ENCODE measurements at regions not wholly inside any gene's neighbourhood (a gene's known extent, or its start where the extent isn't known, plus 50 kb on each side); places are given as distances from the start of the nearest gene placed in this dataset.
A peak's percentile ranks its signal among the peaks of the same experiment; 100 is the strongest.

DNA sequence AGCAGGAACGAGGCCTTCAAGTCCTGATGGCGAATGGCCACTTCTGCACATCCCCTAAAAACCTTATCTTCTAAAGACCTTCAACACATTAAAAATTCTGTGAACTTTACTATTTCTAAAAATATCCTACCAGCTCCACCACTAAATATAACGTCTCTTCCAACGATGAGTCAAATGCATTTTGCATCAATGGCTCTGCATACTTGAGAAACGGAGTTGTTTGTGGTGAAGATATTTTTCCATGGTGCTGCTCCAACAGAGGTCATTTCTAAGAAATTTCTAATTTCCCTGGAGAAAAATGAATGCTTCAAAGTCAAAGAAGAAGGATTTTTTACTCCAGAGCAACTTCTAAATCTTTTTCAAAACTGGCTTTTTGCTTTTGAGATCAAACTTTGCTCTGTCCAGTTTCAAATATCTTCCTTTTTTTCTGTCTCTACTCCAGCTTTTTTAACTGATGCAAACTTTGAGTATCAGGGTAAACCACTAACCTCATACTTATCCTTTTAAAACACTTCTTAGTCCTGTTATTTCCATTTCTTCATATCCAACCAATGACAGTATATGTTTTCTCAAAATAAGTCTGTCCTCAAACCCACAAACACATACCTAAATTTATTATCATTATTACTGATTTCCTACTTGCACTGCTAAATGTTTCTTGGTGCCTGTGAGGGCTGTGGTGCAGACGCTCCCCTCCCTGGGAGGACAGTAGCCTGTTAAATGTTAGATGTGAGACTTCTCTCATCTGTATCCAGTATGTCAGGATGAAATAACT lies 258.1 kb downstream of the KLF6 start:
- no peak for DNase-seq (ENCODE audit: extremely low read depth, low read depth)

DNA sequence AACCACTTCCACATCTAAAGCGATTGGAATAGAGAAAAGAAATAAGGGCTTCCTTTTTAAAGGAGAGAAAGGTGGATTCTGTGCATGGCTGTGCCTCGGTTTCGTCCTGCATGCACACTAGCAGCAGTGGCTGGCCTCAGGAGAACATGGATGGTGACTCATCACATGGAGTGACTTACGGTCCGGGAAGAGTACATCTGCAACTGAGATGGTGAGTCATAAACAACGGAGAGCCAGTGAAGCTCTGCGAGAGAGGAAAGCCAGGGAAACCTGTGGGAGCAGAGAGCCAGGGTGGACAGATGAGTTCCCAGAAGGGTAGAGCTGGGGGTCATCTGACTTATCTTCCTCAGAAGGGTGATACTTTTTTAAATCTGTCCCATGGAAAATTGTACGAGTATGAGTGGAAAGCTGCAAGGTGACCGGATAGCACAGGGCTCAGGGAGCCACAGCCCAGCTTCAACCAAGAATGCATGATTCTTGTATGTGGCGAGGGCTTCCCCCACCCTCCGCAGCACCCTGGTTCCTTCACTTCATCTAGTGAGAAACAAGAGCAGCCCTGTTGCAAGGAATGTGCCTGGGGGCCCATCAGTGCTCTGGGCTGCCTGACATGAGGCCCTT lies 259.1 kb downstream of the KLF6 start:
- TF ChIP-seq, protein P1, sequence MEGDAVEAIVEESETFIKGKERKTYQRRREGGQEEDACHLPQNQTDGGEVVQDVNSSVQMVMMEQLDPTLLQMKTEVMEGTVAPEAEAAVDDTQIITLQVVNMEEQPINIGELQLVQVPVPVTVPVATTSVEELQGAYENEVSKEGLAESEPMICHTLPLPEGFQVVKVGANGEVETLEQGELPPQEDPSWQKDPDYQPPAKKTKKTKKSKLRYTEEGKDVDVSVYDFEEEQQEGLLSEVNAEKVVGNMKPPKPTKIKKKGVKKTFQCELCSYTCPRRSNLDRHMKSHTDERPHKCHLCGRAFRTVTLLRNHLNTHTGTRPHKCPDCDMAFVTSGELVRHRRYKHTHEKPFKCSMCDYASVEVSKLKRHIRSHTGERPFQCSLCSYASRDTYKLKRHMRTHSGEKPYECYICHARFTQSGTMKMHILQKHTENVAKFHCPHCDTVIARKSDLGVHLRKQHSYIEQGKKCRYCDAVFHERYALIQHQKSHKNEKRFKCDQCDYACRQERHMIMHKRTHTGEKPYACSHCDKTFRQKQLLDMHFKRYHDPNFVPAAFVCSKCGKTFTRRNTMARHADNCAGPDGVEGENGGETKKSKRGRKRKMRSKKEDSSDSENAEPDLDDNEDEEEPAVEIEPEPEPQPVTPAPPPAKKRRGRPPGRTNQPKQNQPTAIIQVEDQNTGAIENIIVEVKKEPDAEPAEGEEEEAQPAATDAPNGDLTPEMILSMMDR (IDR thresholded peaks at IDR 0.05; ENCODE audit: low read depth, low read length, missing control alignments) = no peak
- peak; percentile 95 for DNase-seq (ENCODE audit: extremely low read depth, low read depth)

More for the DNA sequence above, 258.1 kb downstream of the KLF6 start:
- TF ChIP-seq, protein P1 (IDR thresholded peaks at IDR 0.05; ENCODE audit: low read depth, low read length, missing control alignments) = no peak
- no peak overlapping the region for H3K4me3 ChIP-seq (replicated peaks; ENCODE audit: low read depth, low read length)

DNA sequence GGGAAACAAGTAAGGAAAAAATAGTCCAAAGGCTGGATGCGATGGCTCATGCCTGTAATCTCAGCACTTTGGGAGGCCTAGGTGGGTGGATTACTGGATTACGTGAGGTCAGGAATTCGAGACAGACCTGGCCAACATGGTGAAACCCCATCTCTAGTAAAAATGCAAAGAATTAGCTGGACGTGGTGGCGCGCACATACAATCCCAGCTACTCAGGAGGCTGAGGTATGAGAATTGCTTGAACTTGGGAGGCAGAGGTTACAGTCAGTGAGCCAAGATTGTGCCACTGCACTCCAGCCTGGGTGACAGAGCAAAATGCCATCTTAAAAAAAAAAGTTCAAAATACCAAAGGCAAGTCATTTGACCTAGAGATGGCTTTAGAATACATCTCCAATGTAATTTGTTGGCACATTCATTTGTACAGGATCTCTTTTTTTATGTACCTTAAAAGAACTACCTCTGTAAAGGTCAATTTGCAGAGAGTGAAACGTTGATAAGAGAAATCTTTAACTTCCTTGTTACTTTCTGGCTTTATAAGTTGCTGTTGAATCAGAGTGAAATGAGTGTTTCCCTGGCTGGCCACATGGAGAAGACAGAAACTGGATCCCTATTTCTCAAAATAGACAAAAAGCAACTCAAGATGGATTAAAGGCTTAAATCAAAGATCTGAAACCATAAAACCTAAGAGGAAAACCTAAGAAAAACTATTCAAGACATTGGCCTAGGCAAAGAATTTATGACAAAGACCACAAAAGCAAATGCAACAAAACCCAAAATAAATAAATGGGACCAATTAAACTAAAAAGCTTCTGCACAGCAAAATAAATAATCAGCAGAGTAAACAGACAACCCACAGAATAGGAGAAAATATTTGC lies 260.7 kb downstream of the KLF6 start:
- no peak overlapping the region for H3K4me3 ChIP-seq (replicated peaks; ENCODE audit: low read depth, low read length)
- no peak for DNase-seq (ENCODE audit: extremely low read depth, low read depth)
- TF ChIP-seq, protein P1 (IDR thresholded peaks at IDR 0.05; ENCODE audit: low read depth, low read length, missing control alignments) = no peak

More for the DNA sequence above, 259.1 kb downstream of the KLF6 start:
- H3K4me3 ChIP-seq (replicated peaks; ENCODE audit: low read depth, low read length) = no peak overlapping the region

DNA sequence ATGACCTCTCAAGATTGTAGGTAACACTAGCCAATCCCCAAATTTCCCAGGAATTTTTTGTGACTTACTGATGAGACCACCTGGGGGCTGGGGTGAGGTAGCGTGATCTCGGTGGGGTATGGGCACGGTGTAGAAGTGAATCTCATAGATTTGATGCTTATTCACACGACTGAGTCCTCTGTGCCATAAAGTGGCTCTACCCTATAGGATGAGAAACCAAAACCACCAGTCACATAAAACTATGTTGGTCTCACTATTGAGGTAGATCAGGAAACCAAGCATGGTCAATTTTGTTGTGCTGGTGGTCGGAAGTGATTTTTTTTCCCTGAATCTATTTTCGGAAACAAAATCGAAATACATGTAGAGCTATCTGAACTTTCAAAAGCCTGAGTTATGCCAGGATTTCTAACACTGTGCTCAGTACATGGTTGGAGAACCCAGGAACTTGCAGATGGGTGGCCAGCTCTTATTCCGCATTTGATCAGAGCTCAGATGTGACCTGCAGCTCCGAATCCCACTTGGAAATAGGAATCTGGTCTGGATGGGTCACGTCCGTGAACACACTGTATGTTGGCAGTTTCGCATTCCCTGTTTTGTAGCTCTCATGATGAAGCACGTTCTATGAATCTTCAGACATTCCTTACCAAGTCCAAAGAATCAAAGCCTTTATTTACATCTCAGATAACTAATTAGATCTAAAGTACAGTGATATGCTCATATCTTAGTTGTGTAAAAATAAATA lies 261.5 kb downstream of the KLF6 start:
- H3K4me3 ChIP-seq (replicated peaks; ENCODE audit: low read depth, low read length) = no peak overlapping the region
- TF ChIP-seq, protein P1 (IDR thresholded peaks at IDR 0.05; ENCODE audit: low read depth, low read length, missing control alignments) = no peak
- DNase-seq (ENCODE audit: extremely low read depth, low read depth) = no peak

DNA sequence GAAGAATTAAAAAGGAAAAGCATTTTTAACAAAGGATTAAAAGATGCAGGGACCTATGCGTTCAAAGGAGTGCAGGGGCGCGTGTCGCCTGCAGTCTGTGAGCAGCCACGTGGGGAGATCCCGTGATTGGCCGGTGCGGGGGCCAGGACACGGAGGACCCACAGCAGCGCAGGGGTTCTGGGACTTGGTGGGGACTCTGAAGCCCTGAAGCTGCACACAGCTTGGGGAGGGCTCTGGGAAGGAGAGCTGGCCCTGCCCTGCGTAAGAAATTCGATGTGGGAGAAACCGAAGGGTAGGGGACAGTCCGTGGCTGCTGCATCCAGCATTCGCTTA lies 268.1 kb downstream of the KLF6 start:
- TF ChIP-seq, protein P1 (IDR thresholded peaks at IDR 0.05; ENCODE audit: low read depth, low read length, missing control alignments) = no peak
- H3K4me3 ChIP-seq (replicated peaks; ENCODE audit: low read depth, low read length) = no peak overlapping the region
- DNase-seq (ENCODE audit: extremely low read depth, low read depth) = no peak

DNA sequence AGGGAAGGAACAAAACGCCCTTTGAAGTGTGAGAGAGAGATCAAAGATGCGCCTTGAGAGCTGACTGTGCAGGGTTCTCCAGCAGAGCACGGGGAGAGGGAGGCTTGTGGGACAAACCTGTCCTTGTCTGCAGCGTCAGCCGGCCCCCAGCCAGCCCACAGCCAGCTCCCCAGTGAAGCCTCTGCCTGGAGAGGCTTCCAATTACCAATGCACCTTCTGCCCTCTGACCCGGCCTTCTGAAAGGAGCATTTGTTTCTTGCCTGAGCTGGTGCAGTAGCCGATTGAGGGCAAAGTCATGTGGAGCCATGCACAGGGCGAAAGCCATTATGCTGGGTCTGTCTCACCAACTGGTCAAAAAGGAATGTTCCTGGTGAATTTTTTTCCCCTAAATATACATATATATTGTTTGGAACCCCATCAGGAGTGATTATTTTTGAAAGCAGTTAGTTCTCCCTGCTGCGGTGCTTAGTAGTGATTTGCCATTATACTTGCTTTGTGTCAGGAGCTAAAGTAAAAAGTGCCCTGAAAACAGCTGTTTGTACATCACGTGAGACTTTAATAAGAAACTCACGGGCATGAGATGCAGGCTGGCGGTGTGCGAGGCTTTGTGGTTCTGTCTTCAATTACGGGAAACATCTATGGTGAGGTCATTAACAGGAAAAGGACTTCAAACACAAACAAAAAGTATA lies 268.6 kb downstream of the KLF6 start:
- DNase-seq (ENCODE audit: extremely low read depth, low read depth) = no peak

More for the DNA sequence above, 268.6 kb downstream of the KLF6 start:
- TF ChIP-seq, protein P1 (IDR thresholded peaks at IDR 0.05; ENCODE audit: low read depth, low read length, missing control alignments) = no peak
- no peak overlapping the region for H3K4me3 ChIP-seq (replicated peaks; ENCODE audit: low read depth, low read length)
